ENCODE measurements at regions not wholly inside any gene's neighbourhood (a gene's known extent, or its start where the extent isn't known, plus 50 kb on each side); places are given as distances from the start of the nearest gene placed in this dataset.

DNA sequence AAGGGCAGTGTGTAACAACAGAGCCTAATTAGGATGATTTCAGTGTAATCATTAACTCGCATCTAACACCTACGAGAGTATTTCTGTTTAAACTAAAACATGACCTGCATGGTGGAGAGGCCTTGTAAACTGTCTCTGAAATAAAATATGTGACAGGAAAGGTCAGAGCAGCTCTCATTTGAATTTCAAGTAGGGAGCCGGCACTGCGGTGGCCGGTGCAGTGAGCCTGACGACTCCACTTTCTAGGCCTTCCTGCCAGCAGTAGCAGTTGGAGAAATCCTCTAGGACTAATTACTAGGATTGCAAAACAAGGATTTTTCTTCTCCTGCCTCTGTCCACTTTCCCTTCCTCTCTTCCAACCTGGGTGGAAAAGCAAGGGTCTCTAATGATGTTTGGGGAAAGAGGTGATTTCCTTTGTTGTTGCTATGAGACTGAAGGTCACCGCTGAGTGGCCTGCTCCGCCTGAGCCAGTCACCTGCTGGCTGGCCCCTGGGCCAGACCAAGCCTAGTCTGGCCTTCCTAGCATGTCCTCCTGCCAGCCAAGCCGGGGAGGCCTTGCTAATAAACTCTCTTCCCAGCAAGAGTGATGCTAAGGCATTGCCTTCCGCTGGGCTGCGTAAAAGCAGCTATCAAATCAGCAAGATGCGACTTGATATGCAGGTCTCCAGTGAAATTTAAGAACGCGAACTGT, 245.7 kb downstream of the PSAT1 start:
- no peak for TF ChIP-seq CTCF (IDR thresholded peaks at IDR 0.05)

GRCh38 chr9:78543353-78543752, 246.4 kb downstream of the PSAT1 start:
- no peak for TF ChIP-seq CTCF (IDR thresholded peaks at IDR 0.05)

DNA sequence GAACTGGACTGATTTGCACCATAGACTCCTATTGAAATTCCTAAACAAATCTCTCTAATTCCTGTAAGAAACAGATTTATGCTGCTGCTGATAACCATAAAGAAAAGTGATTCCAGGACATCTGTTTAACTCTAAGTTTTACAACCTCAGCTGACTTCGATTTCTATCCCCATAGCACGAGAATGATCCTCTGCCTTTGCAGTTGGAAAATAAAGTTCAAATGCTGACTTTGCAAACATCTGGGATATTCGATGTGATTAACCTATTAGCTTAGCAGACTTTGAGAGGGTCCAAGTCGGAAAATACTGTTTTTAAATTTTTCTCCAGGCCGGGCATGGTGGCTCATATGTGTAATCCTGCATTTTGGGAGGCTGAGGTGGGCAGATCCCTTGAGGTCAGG, 247.3 kb downstream of the PSAT1 start:
- TF ChIP-seq CTCF (IDR thresholded peaks at IDR 0.05) = no peak

DNA sequence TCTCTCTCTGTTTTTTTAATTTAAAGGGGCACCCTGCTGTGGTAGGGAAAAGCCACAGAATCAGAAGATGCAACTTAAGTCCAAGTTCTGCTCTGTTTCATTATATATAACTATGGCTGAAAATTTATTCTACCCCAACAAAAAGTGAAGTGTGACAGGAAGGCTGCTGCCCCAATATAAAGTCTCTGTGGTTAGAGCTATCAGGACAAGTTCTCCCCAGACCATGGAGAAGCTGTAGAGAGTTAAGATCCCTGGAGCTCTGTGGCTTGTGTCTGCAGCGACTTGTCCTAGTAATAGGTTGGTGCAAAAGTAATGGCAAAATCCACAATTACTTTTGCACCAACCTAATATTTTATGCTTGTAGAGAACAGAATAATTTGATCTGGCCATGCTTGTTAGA, 250.9 kb downstream of the PSAT1 start:
- TF ChIP-seq CTCF (IDR thresholded peaks at IDR 0.05) = no peak

GRCh38 chr9:78548670-78549069, 251.7 kb downstream of the PSAT1 start:
- no peak for TF ChIP-seq CTCF (IDR thresholded peaks at IDR 0.05)

DNA sequence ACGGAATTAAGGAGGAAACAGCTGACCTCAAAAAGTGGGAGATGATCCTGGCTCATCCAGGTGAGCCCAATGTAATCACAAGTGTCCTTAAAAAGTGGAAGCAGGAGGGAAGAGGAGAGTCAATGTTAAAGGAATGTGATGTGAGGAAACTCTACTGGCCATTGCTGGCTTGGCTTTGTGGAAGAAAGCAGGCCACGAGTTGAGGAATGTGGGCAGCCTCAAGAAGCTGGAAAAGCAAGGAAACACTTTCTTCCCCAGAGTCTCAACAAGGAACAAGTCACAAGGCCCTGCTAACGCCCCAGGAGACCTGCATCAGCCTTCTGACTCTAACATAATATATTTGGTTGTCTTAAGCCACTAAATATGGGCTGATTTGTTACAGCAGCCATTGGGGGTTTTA, 252.8 kb downstream of the PSAT1 start:
- no peak for TF ChIP-seq CTCF (IDR thresholded peaks at IDR 0.05)

GRCh38 chr9:78552802-78553201, 255.9 kb downstream of the PSAT1 start:
- TF ChIP-seq CTCF (IDR thresholded peaks at IDR 0.05) = no peak

DNA sequence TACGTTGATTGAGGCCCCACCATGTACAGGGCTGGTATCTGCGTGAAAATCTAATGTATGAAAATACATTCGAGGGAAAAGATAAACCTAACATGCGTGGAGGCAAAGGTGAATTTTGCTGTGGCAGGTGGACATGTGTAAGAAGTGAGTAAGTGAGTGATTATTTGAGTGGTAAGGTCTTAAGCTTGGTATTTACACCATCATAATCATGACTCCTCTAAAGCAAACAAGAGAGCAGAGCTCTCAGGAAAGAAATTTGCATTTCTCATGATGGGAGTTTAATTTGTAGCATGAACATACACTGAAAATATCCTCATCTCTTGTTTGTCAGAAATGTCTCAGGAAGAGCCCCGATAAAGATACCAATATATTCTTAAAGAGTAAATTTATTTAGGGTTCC, 260.6 kb downstream of the PSAT1 start:
- TF ChIP-seq CTCF (IDR thresholded peaks at IDR 0.05) = no peak

Measured in LNCAP (cell line).